Naive thymus-derived CD4-positive, alpha-beta T cell (primary cell): ENCODE measurements at regions not wholly inside any gene's neighbourhood (a gene's known extent, or its start where the extent isn't known, plus 50 kb on each side); places are given as distances from the start of the nearest gene placed in this dataset.

ENCODE experiments used
- ATAC-seq: fragments of 150-1000 bp; cut with Tn5 transposase; 2 replicates; pipeline ENCODE4 v1.10.0; 2021; ENCODE audit warnings: mild to moderate bottlenecking, moderate library complexity
- CTCF ChIA-PET: fragments of 350-600 bp; sonication (Branson Sonifier 250); formaldehyde crosslinking; loops from one replicate; lab custom pipeline; 2021; ENCODE audit warnings: antibody characterized with exemption; lab: Charles Lee
- POLR2A ChIA-PET: fragments of 350-600 bp; sonication (Branson Sonifier 250); formaldehyde crosslinking; loops from one replicate; lab custom pipeline; 2021; ENCODE audit warnings: antibody characterized with exemption, inconsistent platforms; lab: Charles Lee
- DNase-seq, 9 donors: peaks; one replicate each; pipeline versions ENCODE4 v3.0.0 to v3.0.0-alpha.2; 2020 to 2022; ENCODE audit warnings: mixed read lengths in 1 of 9
- H3K27ac ChIP-seq: one replicate; pipeline ENCODE4 v1.7.0; 2013; ENCODE audit warnings: mild to moderate bottlenecking, low read depth, low read length, moderate library complexity
- H3K27me3 ChIP-seq, 2 donors: one replicate each; pipeline ENCODE4 v1.7.0; 2013; ENCODE audit warnings: low read length in 2 of 2, mild to moderate bottlenecking in 2 of 2, moderate library complexity in 2 of 2; ENCODE audit not compliant: control insufficient read depth in 2 of 2, insufficient read depth in 2 of 2
- H3K36me3 ChIP-seq, 3 experiments: 1 replicate in 2 of 3; 2 replicates in 1 of 3; pipeline ENCODE4 v1.7.0; 2013; ENCODE audit warnings: low read length in 3 of 3, mild to moderate bottlenecking in 3 of 3, moderate library complexity in 1 of 3; ENCODE audit not compliant: insufficient read depth in 3 of 3, control insufficient read depth in 2 of 3
- H3K4me1 ChIP-seq, 2 donors: one replicate each; pipeline ENCODE4 v1.7.0; 2013; ENCODE audit warnings: low read length in 2 of 2, mild to moderate bottlenecking in 2 of 2, moderate library complexity in 1 of 2; ENCODE audit not compliant: control insufficient read depth in 2 of 2, insufficient read depth in 2 of 2
- H3K4me3 ChIP-seq: 2 replicates; pipeline ENCODE4 v1.7.0; 2013; ENCODE audit warnings: mild to moderate bottlenecking, low read length
- H3K9me3 ChIP-seq, 3 experiments: 1 replicate in 2 of 3; 2 replicates in 1 of 3; pipeline ENCODE4 v1.7.0; 2013; ENCODE audit warnings: low read length in 3 of 3; ENCODE audit not compliant: control insufficient read depth in 2 of 3
- H3K27ac Mint-ChIP-seq, 9 donors: one replicate each; pipeline ENCODE4 v1.8.0; 2020 to 2022; ENCODE audit warnings: mixed read lengths in 9 of 9, mild to moderate bottlenecking in 8 of 9, moderate library complexity in 5 of 9, inconsistent platforms in 2 of 9
- H3K27me3 Mint-ChIP-seq, 5 donors: one replicate each; pipeline ENCODE4 v1.8.0; 2021 to 2022; ENCODE audit warnings: mixed read lengths in 5 of 5, mild to moderate bottlenecking in 1 of 5
- H3K36me3 Mint-ChIP-seq, 5 donors: one replicate each; pipeline ENCODE4 v1.8.0; 2020 to 2022; ENCODE audit warnings: mixed read lengths in 5 of 5, mild to moderate bottlenecking in 3 of 5, inconsistent platforms in 1 of 5
- H3K4me1 Mint-ChIP-seq, 7 donors: one replicate each; pipeline ENCODE4 v1.8.0; 2020 to 2022; ENCODE audit warnings: mixed read lengths in 7 of 7, mild to moderate bottlenecking in 3 of 7, inconsistent platforms in 1 of 7
- H3K4me3 Mint-ChIP-seq, 10 donors: one replicate each; pipeline ENCODE4 v1.8.0; 2020 to 2022; ENCODE audit warnings: mild to moderate bottlenecking in 10 of 10, mixed read lengths in 10 of 10, moderate library complexity in 6 of 10, inconsistent platforms in 2 of 10
- H3K9me3 Mint-ChIP-seq, 11 donors: one replicate each; pipeline ENCODE4 v1.8.0; 2020 to 2022; ENCODE audit warnings: mixed read lengths in 11 of 11, mild to moderate bottlenecking in 4 of 11, inconsistent platforms in 1 of 11, moderate library complexity in 1 of 11
- intact Hi-C, 2 donors: fragments of 100-400 bp; cut with micrococcal nuclease; formaldehyde crosslinking; loops; one replicate each; pipeline ENCODE4 v1.15.1; 2023

GRCh38 chr11:103699656-103700055 lies 336.8 kb upstream of the DDI1 start:
- ChIA-PET POLR2A (no interaction called here), CTCF (no interaction called here)
- Mint-ChIP-seq H3K27me3 (peaks cover 0 to 3% (median 0%) of the 10 kb centered on the region in 5 donors), H3K9me3 (peaks cover 0 to 11% (median 0%) of the 10 kb centered on the region in 11 donors), H3K4me1 (no peaks in the 10 kb centered on the region), H3K27ac (no peak overlapping the region), H3K36me3 (no peaks in the 10 kb centered on the region), H3K4me3 (no peak overlapping the region)
- Histone ChIP-seq H3K27ac (no peak overlapping the region), H3K9me3 (no peaks in the 10 kb centered on the region), H3K4me3 (no peak overlapping the region), H3K27me3 (no peaks in the 10 kb centered on the region), H3K36me3 (no peaks in the 10 kb centered on the region), H3K4me1 (no peaks in the 10 kb centered on the region)
- DNase-seq (no peak), ATAC-seq (no peak)
- intact Hi-C loops = no loop called here

GRCh38 chr11:103700622-103701021 lies 335.8 kb upstream of the DDI1 start:
- H3K4me1 Mint-ChIP-seq = no peaks in the 10 kb centered on the region
- intact Hi-C loops = no loop called here

GRCh38 chr11:103703437-103703836 lies 333.0 kb upstream of the DDI1 start:
- H3K36me3 ChIP-seq = no peaks in the 10 kb centered on the region
- Mint-ChIP-seq H3K36me3 (no peaks in the 10 kb centered on the region), H3K4me1 (no peaks in the 10 kb centered on the region), H3K4me3 (no peak overlapping the region), H3K27ac (no peak overlapping the region), H3K9me3 (peaks cover 0 to 7% (median 0%) of the 10 kb centered on the region in 11 donors), H3K27me3 (peaks cover 0 to 5% (median 0%) of the 10 kb centered on the region in 5 donors)
- ChIA-PET POLR2A (no interaction called here), CTCF (no interaction called here)
- no peak for ATAC-seq
- no peaks in the 10 kb centered on the region for H3K4me1 ChIP-seq
- H3K9me3 ChIP-seq = no peaks in the 10 kb centered on the region
- no peak for DNase-seq
- no peak overlapping the region for H3K27ac ChIP-seq
- no peaks in the 10 kb centered on the region for H3K27me3 ChIP-seq
- intact Hi-C loops = no loop called here
- no peak overlapping the region for H3K4me3 ChIP-seq

More at GRCh38 chr11:103700622-103701021, 335.8 kb upstream of the DDI1 start:
- no peaks in the 10 kb centered on the region for H3K27me3 ChIP-seq
- DNase-seq (no peak), ATAC-seq (no peak)
- no peaks in the 10 kb centered on the region for H3K36me3 Mint-ChIP-seq
- H3K27me3 Mint-ChIP-seq = peaks cover 0 to 5% (median 0%) of the 10 kb centered on the region in 5 donors
- ChIA-PET CTCF (no interaction called here), POLR2A (no interaction called here)
- H3K27ac ChIP-seq = no peak overlapping the region
- no peak overlapping the region for H3K4me3 Mint-ChIP-seq
- H3K27ac Mint-ChIP-seq = no peak overlapping the region
- H3K36me3 ChIP-seq = no peaks in the 10 kb centered on the region
- peaks cover 0 to 11% (median 0%) of the 10 kb centered on the region in 11 donors for H3K9me3 Mint-ChIP-seq
- H3K4me1 ChIP-seq = no peaks in the 10 kb centered on the region
- no peak overlapping the region for H3K4me3 ChIP-seq
- no peaks in the 10 kb centered on the region for H3K9me3 ChIP-seq

DNA sequence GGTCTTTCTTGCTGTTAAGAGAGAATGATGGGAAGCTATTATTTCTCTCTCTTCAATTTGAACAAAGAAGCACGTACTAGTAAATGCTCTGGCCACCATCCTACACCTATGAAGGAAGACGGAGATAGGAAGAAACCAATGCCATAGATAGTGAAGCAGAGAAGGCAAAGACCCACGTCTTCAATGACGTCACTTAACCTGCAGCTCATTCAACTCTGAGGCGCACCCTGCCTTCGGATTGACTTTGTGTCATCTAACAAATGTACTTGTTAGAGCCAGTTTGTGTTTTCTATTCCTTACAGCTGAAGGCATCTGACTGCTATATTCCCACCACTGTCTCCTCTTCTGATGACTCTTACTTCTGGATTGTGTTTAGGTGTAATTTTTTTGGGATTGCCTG lies 332.5 kb upstream of the DDI1 start:
- H3K4me1 ChIP-seq = no peaks in the 10 kb centered on the region
- Mint-ChIP-seq H3K27ac (no peak overlapping the region), H3K4me1 (no peaks in the 10 kb centered on the region), H3K9me3 (peaks cover 0 to 8% (median 0%) of the 10 kb centered on the region in 11 donors), H3K27me3 (peaks cover 0 to 5% (median 0%) of the 10 kb centered on the region in 5 donors), H3K36me3 (no peaks in the 10 kb centered on the region), H3K4me3 (no peak overlapping the region)
- ATAC-seq = no peak
- H3K27me3 ChIP-seq = no peaks in the 10 kb centered on the region
- ChIA-PET CTCF (no interaction called here), POLR2A (no interaction called here)
- DNase-seq = no peak
- no peak overlapping the region for H3K4me3 ChIP-seq
- H3K9me3 ChIP-seq = no peaks in the 10 kb centered on the region
- H3K36me3 ChIP-seq = no peaks in the 10 kb centered on the region
- intact Hi-C loops = no loop called here
- no peak overlapping the region for H3K27ac ChIP-seq

DNA sequence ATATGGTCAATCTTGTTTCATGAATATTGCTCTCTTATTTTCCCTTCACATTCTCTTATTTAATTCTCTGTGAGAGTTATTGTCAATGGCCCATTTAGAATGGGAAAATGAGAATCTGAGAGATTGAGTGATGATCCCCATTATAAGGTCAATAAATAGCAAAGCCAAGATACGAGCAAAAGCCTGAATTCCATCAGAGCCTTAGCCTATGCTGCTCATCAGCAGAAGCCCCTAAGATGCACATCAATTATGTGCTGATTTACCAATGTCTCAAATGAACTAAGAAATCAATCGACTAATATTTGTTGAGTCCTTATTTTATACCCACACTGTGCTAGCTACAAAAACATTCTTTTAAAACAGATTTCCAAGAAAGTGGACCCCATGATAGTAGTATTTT lies 330.8 kb upstream of the DDI1 start:
- H3K9me3 ChIP-seq = no peaks in the 10 kb centered on the region
- peaks cover 0 to 5% (median 0%) of the 10 kb centered on the region in 5 donors for H3K27me3 Mint-ChIP-seq
- ATAC-seq (no peak), DNase-seq (no peak)
- intact Hi-C loops = no loop called here
- no peak overlapping the region for H3K4me3 Mint-ChIP-seq
- ChIA-PET CTCF (no interaction called here), POLR2A (no interaction called here)
- H3K36me3 ChIP-seq = no peaks in the 10 kb centered on the region
- no peaks in the 10 kb centered on the region for H3K36me3 Mint-ChIP-seq
- H3K9me3 Mint-ChIP-seq = peaks cover 0 to 9% (median 0%) of the 10 kb centered on the region in 11 donors
- H3K27me3 ChIP-seq = no peaks in the 10 kb centered on the region
- no peak overlapping the region for H3K4me3 ChIP-seq
- no peaks in the 10 kb centered on the region for H3K4me1 ChIP-seq
- H3K27ac ChIP-seq = no peak overlapping the region
- no peak overlapping the region for H3K27ac Mint-ChIP-seq
- no peaks in the 10 kb centered on the region for H3K4me1 Mint-ChIP-seq

DNA sequence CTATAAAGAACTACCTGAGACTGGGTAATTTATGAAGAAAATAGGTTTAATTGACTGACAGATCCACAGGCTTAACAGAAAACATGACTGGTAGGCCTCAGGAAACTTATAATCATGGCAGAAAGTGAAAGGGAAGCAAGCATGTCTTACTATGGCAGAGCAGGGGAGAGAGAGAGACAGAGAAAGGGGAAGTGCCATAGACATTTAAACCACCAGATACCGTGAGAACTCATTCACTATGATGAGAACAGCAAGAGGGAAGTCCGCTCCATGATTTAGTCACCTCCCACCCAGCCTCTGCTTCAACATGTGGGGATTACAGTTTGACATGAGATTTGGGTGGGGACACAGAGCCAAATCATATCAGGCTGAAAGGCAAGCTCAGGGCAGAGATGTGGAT lies 327.1 kb upstream of the DDI1 start:
- CTCF ChIA-PET = no interaction called here
- H3K27me3 Mint-ChIP-seq = peaks cover 0 to 5% (median 0%) of the 10 kb centered on the region in 5 donors
- H3K4me1 Mint-ChIP-seq = peaks cover 0 to 2% (median 0%) of the 10 kb centered on the region in 7 donors
- no peak overlapping the region for H3K4me3 Mint-ChIP-seq
- intact Hi-C loops = no loop called here
- ATAC-seq (no peak), DNase-seq (no peak)
- Histone ChIP-seq H3K36me3 (no peaks in the 10 kb centered on the region), H3K27me3 (no peaks in the 10 kb centered on the region), H3K27ac (no peak overlapping the region), H3K4me1 (no peaks in the 10 kb centered on the region), H3K4me3 (no peak overlapping the region), H3K9me3 (no peaks in the 10 kb centered on the region)
- no peaks in the 10 kb centered on the region for H3K36me3 Mint-ChIP-seq
- peaks cover 0 to 8% (median 2%) of the 10 kb centered on the region in 11 donors for H3K9me3 Mint-ChIP-seq
- no peak overlapping the region for H3K27ac Mint-ChIP-seq
- POLR2A ChIA-PET = no interaction called here

DNA sequence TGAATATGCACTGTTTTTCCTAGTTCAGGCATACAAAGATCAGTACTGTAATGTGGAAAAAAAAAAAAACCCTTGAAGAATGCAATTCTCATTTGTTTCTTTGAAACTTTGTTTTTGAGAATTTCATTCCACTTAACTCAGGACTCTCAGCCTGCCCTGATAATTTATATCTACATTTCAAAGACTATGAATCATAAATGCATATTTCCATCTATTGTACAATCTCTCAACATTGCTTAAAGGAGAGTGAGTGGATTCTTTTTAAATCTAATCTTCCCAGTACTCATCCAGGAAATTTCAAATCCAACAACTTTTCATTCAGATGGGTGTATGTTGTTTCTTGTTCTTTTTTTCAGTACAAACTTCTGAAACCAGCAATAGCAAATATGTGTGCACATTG lies 322.2 kb upstream of the DDI1 start:
- Histone ChIP-seq H3K36me3 (no peaks in the 10 kb centered on the region), H3K27ac (no peak overlapping the region), H3K27me3 (no peaks in the 10 kb centered on the region), H3K4me3 (no peak overlapping the region), H3K4me1 (no peaks in the 10 kb centered on the region), H3K9me3 (no peaks in the 10 kb centered on the region)
- CTCF ChIA-PET = no interaction called here
- H3K4me1 Mint-ChIP-seq = peaks cover 0 to 2% (median 0%) of the 10 kb centered on the region in 7 donors
- H3K36me3 Mint-ChIP-seq = no peaks in the 10 kb centered on the region
- DNase-seq (no peak), ATAC-seq (no peak)
- POLR2A ChIA-PET = no interaction called here
- H3K4me3 Mint-ChIP-seq = no peak overlapping the region
- peaks cover 0 to 6% (median 0%) of the 10 kb centered on the region in 11 donors for H3K9me3 Mint-ChIP-seq
- intact Hi-C loops = no loop called here
- no peak overlapping the region for H3K27ac Mint-ChIP-seq
- peaks cover 0 to 5% (median 0%) of the 10 kb centered on the region in 5 donors for H3K27me3 Mint-ChIP-seq
